H1 (cell line): ENCODE measurements at regions not wholly inside any gene's neighbourhood (a gene's known extent, or its start where the extent isn't known, plus 50 kb on each side); places are given as distances from the start of the nearest gene placed in this dataset.

Source experiments
- CHD7 ChIP-seq: fragments of 300-600 bp; sonication (generic); IDR thresholded peaks from 2 replicates; pipeline ENCODE4 v1.7.1; 2012; ENCODE audit warnings: low read length, moderate library complexity, mild to moderate bottlenecking, inconsistent platforms; ENCODE audit not compliant: insufficient replicate concordance
- E2F6 ChIP-seq: IDR thresholded peaks from 2 replicates; pipeline ENCODE4 v1.6.1; 2012; ENCODE audit warnings: inconsistent platforms
- USF2 ChIP-seq: IDR thresholded peaks from 2 replicates; pipeline ENCODE4 v1.6.1; 2011; ENCODE audit warnings: low read length, improper control_type of control experiment

- no peak for TF ChIP-seq CHD7
- TF ChIP-seq USF2 = peak; percentile 29; the same call in 1 of the 2 replicates
- peak; percentile 40; the same call in 1 of the 2 replicates for TF ChIP-seq E2F6
Measured at GRCh38 chr6:51495096-51495495, 592.3 kb downstream of the PKHD1 start (continued).
